AML-193 (cell line): ENCODE measurements at regions not wholly inside any gene's neighbourhood (a gene's known extent, or its start where the extent isn't known, plus 50 kb on each side); places are given as distances from the start of the nearest gene placed in this dataset.

Source experiments
- DNase-seq, 2 experiments: peaks; one replicate each; lab custom pipeline; 2025; lab: John Stamatoyannopoulos, UW

GRCh38 chr4:181998398-181999295, 244.6 kb upstream of the TENM3 start:
- DNase-seq = no peak

DNA sequence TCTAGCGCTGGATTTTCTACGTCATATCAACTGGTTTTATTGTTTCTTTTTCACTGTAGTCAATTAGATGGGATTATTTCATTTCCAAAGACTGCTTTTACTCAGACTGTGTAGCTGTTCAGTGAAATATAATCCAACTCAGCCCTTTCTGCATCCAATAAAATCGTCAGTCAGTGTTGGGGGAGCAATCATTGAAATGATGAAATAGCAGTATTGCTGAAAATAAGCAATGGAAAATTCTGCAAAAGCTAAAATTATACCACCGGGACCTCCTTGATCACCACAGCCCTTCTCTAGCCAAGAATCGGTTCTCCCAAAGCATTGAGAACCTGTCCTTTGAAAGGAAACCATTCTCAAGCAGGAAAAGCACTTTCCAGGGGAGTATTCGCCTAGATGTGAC, 243.1 kb upstream of the TENM3 start:
- no peak for DNase-seq

GRCh38 chr4:182010876-182011275, 232.3 kb upstream of the TENM3 start:
- no peak for DNase-seq

DNA sequence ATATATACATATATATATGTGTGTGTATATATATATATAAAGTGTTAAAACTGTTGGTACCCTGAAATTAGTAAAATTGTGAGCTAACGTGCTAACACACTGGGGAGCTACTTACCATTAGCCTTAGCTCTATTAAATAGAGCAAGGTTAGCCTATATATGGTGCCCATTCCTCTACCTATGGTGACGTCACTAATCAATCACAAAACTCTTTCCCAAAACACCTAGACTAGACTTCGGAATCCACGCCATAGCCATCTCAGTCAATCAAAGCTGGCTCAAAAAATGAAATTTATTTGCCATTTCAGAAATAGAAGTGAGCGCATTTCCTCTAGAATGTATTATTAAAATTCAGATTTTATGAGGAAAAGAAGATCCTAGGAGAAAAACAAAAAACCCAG, 229.0 kb upstream of the TENM3 start:
- DNase-seq = no peak

GRCh38 chr4:182015014-182015413, 228.2 kb upstream of the TENM3 start:
- DNase-seq = no peak

- no peak for DNase-seq
Observed at GRCh38 chr4:182015893-182016292, 227.3 kb upstream of the TENM3 start.

GRCh38 chr4:182017038-182017437, 226.2 kb upstream of the TENM3 start:
- DNase-seq = no peak

DNA sequence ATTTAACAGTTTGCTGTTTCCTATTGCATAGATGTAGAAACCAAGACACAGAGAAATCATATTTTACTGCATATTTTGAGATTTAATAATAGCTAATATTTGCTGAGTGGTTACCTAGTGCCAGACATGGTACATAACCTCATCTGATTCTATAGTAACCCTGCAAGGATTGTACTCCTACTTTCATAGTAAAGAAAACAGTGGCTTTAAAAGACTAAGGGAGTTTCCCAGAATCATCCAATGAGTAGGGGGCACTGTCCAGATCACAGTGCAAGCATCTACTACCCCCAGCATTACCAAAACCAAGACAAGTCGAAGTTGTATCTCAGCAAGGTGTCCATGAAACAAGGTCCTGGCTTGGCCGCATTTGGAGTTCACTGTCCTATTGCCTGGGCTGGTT, 224.5 kb upstream of the TENM3 start:
- DNase-seq = no peak

DNA sequence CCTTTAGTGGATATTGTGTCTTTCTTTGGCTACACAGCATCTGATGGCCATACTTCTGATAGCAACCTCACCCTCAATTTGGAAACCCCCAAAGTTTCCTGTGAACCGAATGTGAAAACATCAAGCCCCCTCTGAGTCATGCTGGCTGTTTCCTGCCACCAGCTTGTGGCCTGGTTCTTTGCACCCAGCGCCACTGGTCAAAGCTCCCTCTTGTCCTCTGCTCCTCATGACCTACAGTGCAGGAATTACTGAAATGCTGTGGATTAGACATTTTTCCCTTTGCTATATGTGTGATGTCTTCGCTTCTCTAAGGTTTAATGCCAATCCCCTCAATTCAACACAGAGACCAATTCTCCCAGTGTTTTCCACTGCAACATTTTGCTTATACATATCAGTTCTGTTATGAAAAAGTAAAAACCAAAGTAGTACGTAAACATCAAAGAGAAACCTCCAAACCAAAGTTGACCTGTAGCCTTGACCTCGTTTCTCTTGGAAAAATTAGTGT, 224.0 kb upstream of the TENM3 start:
- no peak for DNase-seq

DNA sequence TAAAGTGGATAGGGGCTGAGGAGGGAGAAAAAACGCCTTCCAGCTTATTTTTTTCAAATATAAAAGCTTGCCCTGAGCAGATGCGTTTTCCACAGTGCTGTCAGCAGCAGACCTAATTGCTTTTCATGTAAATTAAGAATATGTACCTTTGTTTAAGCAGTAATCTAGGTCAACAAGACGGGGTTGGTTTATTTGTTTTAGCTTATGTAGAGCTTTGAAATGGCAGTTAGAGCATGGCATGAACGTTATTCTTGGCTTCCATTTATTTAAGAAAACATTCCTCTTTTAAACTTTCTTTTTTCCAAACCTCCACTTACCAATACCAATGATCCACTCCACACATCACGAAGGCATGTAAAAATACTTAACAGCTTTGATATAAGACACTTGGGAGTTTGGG, 220.3 kb upstream of the TENM3 start:
- DNase-seq = no peak

- DNase-seq = no peak
Observed at GRCh38 chr4:182023469-182023868, 219.7 kb upstream of the TENM3 start.

DNA sequence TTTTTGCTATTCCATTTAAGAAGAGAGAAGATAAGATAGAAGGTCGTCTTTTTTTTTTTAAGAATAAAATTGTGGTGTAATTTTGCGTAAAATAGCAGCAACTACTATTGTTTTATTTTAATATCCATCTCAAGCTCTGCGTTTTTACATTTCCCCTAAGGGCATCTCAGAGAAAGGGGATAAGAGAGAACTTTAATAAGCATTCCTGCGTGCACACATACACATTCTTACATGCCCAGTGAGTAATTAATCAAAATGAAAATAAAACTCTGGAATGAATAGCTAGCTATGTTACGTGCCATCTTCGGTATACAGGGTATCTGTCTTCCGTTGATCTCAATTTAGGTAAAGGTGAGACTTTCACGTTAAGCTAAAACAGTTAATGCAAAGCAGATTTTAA, 200.3 kb upstream of the TENM3 start:
- no peak for DNase-seq

- DNase-seq = no peak
Observed at GRCh38 chr4:182048871-182049270, 194.3 kb upstream of the TENM3 start.

DNA sequence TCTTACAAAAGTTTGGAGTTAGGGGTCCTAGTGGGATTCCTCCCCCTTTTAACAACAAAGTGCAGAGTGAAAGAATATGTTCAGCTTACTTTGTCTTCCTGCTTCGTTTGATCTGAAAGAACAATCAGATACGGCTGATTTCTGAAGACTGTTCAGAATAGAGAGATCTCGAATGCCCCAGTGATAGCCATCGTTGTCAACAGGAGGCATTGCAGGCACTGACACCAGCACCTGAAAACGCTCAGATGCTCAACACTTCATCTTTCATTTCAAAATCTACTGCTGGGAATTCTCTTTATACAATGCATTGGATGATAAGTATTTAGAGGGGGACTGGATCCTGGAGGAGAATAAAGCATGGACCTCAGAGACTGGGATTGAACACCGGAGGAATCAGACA, 186.3 kb upstream of the TENM3 start:
- DNase-seq = no peak

DNA sequence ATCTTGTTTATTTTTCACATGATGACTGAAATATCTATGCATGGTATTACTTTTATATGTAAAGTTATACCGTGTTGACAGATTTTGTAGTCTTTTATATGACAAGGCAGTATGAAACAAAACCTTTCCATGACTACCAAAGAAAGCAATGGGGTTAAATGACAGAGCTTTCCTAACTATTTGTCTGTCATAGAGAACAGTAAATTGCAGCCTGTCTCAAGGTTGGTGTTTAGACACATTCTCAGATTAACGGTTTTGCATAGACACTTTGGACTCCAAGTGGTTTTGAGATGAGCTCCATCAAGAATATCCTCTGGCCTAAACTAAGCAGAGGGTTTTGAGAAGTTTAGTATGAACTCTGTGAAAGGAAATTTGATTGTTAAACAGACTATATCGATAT, 180.7 kb upstream of the TENM3 start:
- no peak for DNase-seq

DNA sequence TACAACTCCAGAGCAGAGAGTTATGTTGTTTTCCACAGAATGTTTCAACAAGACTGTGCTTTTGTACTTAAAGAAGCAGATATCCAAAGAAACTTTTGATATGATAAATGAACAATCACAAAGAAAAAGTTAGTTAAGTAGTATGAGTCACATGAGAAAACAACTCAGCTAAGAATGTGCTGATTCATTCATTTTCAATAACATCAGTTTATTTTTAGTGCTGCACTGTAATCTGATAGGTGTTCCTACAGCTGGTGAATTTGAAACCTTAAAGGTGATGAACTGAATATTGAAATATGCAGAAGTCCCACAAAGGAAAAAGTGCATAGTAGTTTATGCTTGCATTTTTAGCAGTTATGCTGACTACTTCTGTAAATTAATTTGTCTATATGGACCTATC, 180.3 kb upstream of the TENM3 start:
- DNase-seq = no peak

DNA sequence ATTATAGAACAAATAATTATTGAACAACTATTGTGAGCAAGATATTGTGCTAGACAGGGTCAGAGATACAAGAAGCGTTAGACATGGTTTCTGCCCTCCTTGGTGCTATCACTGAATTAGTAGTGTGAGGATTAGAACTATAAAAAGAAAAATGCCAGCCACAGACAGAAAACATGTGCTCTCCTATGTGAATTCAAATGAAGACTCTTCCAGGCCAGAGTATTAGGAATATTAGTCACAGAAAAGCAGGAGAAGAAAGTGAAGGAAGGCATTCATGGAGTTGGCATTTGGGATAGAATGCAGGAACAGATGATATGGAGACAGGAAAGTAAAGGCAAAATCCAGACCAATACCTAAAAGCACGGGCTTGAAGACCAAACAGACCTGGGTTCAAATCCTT, 179.6 kb upstream of the TENM3 start:
- no peak for DNase-seq

DNA sequence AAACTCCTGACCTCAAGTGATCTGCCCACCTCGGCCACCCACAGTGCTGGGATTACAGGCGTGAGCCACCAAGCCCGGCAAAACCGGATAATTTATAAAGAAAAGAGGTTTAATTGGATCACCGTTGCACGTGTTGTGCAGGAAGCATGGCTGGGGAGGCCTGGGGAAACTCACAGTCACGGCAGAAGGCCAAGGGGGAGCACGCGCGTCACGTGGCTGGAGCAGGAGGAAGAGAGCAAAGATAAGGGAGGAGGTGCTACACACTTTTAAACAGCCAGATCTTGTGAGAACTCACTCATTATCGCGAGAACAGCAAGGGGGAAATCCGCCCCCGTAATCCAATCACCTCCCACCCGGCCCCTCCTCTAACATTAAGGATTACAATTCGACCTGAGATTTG, 177.9 kb upstream of the TENM3 start:
- no peak for DNase-seq

GRCh38 chr4:182066037-182066436, 177.2 kb upstream of the TENM3 start:
- no peak for DNase-seq

- DNase-seq = no peak
Observed at GRCh38 chr4:182067828-182068227, 175.4 kb upstream of the TENM3 start.

- DNase-seq = no peak
Observed at GRCh38 chr4:182068920-182069319, 174.3 kb upstream of the TENM3 start.

DNA sequence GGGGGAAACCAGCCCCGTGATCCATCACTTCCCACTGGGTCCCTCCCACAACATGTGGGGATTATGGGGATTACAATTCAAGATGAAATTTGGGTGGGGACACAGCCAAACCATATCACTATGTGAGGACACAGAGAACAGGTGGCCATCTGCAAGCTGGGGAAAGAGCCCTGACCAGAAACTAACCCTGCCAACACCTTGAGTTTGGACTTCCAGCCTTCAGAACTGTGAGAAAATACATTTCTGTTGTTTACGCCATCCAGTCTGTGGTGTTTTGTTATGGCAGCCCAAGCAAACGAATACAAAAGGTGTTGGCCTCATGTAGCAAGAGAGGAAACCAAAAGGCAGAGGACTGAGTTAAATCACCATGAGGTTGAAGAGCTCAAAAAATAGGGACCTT, 169.9 kb upstream of the TENM3 start:
- DNase-seq = no peak

GRCh38 chr4:182074139-182074538, 169.1 kb upstream of the TENM3 start:
- no peak for DNase-seq

DNA sequence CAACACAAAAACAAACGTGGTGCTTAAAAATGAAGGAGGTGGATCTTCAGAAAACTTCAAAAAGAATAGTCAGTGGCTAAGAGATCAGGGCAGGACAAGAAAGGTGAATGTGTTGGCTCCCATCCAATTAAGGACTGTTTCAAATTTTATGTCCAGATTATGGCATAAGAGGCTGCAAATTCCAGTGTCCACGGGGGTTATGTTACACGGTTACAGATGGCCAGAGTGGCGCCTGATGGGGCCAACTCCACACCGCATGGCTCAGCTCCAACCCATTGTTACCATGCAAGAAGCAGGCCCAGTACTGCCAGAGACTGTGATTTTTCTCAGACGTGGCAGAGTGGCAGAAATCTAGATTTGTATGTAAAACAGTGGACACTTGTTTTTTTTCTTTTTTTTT, 168.4 kb upstream of the TENM3 start:
- DNase-seq = no peak
